ENCODE measurements at regions not wholly inside any gene's neighbourhood (a gene's known extent, or its start where the extent isn't known, plus 50 kb on each side); places are given as distances from the start of the nearest gene placed in this dataset.

DNA sequence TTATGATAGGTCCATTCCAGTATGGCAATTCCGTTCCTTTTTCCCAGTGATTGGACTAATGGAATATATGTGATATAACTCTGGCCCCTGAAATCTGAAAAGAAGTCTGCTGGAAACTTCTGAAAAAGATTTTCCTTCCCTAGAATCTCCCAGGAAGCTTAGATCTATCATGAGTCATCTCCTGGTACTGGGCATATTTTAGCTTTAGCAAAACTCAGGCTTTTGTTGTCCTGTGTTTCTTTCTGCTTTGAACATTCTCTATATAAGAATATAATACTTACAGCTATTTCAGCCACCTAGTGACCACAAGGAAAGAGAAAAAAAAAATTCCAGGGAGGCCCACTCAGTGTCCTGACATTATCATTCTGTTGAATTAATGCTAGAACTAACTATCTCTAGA lies 597.2 kb upstream of the GRIA3 start:
- TF ChIP-seq MYC (IDR thresholded peaks at IDR 0.05; ENCODE audit: insufficient read depth, insufficient read length, insufficient replicate concordance, low read length, severe bottlenecking), result no peak
- no peak for TF ChIP-seq CEBPZ (IDR thresholded peaks at IDR 0.05; ENCODE audit: low read depth, low read length)
- no peak for TF ChIP-seq CTCF (IDR thresholded peaks at IDR 0.05 in 2 of 3, conservative IDR thresholded peaks at IDR 0.05 in 1 of 3; ENCODE audit: control insufficient read depth in 2 of 3, extremely low read depth in 1 of 3, insufficient read depth in 1 of 3, low read depth in 3 of 3, low read length in 3 of 3)
- no peak for TF ChIP-seq SP1 (IDR thresholded peaks at IDR 0.05; ENCODE audit: low read depth, low read length)
- TF ChIP-seq ZNF24 (IDR thresholded peaks at IDR 0.05), result no peak
- TF ChIP-seq TAF1 (IDR thresholded peaks at IDR 0.05; ENCODE audit: borderline replicate concordance, low read depth, low read length), result no peak

Measured in GM12878 (cell line).